HG02763 (cell line): ENCODE measurements at regions not wholly inside any gene's neighbourhood (a gene's known extent, or its start where the extent isn't known, plus 50 kb on each side); places are given as distances from the start of the nearest gene placed in this dataset.
"Not testable (repeated sequence)": the region's sequence is repeated elsewhere in the genome, so short reads cannot be mapped to it uniquely, and the experiment has no call there.

Source experiments
- ATAC-seq: cut with Tn5 transposase; IDR thresholded peaks from one replicate; pipeline ENCODE4 v1.9.1; 2021; ENCODE audit warnings: mild to moderate bottlenecking, moderate library complexity; ENCODE audit not compliant: unreplicated experiment

GRCh38 chr10:94124147-94124546 is 130.4 kb downstream of the PLCE1 start:
- not testable (repeated sequence) for ATAC-seq

DNA sequence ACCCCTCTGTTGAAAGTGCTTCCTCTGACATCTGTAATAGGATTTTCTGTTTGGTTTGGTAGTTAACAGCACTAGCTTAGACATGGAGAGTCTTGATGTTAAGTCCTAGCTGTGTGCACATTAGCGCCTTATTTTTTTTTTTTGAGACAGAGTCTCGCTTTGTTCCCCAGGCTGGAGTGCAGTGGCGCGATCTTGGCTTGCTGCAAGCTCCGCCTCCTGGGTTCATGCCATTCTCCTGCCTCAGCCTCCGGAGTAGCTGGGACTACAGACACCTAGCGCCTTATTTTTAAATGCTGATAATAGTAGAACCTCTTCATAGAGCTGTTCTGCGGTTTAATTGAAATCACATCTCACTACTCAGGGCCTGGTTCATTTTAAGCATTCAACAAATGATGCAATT is 131.5 kb downstream of the PLCE1 start:
- ATAC-seq: not testable (repeated sequence)

GRCh38 chr10:94125856-94126255 is 132.1 kb downstream of the PLCE1 start:
- ATAC-seq: no peak

GRCh38 chr10:94129393-94130130 is 135.8 kb downstream of the PLCE1 start:
- no peak for ATAC-seq

GRCh38 chr10:94131885-94132284 is 138.2 kb downstream of the PLCE1 start:
- ATAC-seq: no peak

DNA sequence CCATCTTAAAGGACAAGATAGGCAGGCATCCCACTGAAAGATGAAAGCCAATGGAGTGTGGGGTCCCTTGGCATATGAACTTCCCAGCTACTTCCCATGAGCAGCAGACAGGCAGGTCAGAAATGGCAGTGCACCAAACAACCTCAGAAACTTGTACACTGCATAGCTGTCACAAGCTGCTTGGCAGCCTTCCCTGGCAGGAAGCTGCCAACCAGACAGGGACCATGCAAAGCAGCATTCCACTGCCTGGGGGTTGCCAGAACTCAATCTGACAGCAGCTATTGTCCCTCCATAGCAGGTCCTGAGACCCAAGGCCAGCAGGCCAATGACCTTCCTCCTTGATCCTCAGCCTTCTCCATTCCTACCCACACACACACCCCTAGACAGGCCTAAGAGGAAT is 139.5 kb downstream of the PLCE1 start:
- no peak for ATAC-seq

DNA sequence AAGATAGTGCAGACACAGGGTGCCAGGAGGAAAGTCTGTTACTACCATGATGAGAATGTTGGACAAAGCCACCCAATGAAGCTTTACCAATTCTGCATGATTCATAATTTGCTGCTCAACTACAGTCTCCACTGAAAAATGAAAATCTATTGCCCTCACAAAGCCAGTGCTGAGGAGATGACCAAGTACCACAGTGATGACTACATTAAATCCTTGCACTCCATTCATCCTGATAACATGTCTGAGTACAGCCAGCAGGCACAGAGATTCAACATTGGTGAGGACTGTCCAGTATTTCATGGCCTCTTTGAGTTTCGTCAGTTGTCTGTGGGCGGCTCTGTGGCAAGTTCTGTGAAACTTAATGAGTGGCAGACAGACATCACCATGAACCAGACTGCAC is 144.0 kb downstream of the PLCE1 start:
- no peak for ATAC-seq

DNA sequence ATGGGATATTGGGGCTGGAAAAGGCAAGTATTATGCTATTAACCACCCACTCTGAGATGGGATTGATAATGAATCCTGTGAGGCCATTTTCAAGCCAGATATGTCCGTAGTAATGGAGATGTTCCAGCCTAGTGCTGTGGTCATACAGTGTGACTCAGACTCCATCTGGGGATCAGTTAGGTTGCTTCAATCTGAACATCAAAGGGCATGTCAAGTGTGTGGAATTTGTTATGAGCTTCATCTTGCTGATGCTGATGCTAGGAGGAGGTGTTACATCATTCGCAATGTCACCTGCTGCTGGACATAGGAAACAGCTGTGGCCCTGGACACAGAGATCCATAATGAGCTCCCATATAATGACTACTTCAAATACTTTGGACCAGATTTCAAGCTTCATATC is 144.7 kb downstream of the PLCE1 start:
- no peak for ATAC-seq

GRCh38 chr10:94143261-94143660 is 149.5 kb downstream of the PLCE1 start:
- ATAC-seq: no peak

GRCh38 chr10:94146313-94146712 is 152.6 kb downstream of the PLCE1 start:
- ATAC-seq: no peak

GRCh38 chr10:94146746-94147145 is 153.0 kb downstream of the PLCE1 start:
- no peak for ATAC-seq

DNA sequence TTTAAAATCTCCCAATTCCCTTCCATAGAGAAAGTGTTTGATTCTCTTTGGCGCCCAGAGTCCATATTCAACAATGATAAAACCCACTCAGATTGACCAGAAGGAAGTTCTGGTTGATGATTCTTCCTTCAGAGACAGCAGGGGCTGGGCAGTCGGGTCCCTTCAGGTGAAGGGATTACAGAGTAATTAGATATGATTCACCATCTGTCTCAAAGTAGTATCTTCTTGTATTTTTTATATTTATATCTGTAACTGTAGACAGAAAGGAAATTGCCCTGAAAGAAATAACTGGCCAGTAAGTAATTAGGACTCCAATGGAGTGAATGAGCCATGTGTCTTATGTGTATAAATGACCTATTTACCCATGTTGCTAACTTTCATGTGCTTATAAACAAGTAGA is 156.0 kb downstream of the PLCE1 start:
- no peak for ATAC-seq

- ATAC-seq: no peak
Measured at GRCh38 chr10:94150541-94151184, 156.9 kb downstream of the PLCE1 start.

GRCh38 chr10:94155722-94156271 is 162.1 kb downstream of the PLCE1 start:
- ATAC-seq: no peak

DNA sequence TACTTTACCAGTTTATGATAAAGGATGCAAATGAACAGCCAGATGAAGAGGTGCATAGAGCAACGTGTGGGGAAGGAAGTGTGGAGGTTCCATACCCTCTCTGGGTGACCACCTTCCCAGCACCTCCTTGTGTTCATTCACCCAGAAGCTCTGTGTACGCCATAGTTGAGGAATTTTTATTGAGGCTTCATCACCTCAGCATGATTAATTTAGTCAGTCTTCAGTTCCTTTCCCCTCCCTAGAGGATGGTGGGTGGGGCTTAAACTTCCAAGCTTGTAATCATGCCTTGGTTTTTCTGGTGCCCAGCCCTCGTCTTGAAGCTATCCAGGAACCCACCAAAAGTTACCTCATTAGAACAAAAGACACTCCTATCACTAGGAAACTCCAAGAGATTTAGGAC is 162.7 kb downstream of the PLCE1 start:
- no peak for ATAC-seq

- ATAC-seq: not testable (repeated sequence)
Measured at GRCh38 chr10:94165158-94165611, 171.5 kb downstream of the PLCE1 start.

DNA sequence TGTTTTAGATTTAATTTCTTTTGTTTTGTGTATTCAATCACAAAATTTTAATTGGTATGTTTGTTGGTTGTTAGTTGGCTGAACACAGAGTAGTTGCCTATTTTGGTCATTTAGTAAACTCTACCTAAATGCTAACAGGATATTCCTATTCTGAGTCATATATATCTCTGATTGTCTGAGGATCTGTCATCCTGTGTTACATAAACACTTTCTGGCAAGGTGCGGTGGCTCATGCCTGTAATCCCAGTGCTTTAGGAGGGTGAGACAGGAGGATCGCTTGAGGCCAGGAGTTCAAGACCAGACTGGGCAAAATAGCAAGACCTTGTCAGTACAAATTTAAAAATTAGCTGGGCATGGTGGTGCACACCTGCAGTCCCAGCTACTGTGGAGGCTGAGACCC is 178.6 kb downstream of the PLCE1 start:
- ATAC-seq: no peak

DNA sequence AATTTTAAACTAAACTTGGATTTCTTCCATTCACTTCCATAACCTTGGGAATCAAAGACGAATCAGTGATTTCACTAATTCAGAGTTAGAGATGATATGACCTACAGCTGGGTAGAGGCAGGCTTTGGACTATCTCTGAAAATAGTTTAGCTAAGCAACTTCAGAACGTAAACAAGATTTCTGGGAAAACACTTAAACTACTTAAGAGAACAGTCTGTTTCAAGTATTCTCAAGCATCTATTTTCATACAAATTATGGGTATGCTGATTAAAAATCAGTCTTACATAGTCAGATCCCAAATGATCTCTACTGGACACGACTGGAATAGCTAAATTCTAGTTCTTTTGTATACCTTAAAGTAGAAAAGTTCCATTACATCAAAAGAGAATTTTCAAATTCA is 179.9 kb downstream of the PLCE1 start:
- ATAC-seq: no peak

GRCh38 chr10:94174838-94175237 is 181.1 kb downstream of the PLCE1 start:
- no peak for ATAC-seq

DNA sequence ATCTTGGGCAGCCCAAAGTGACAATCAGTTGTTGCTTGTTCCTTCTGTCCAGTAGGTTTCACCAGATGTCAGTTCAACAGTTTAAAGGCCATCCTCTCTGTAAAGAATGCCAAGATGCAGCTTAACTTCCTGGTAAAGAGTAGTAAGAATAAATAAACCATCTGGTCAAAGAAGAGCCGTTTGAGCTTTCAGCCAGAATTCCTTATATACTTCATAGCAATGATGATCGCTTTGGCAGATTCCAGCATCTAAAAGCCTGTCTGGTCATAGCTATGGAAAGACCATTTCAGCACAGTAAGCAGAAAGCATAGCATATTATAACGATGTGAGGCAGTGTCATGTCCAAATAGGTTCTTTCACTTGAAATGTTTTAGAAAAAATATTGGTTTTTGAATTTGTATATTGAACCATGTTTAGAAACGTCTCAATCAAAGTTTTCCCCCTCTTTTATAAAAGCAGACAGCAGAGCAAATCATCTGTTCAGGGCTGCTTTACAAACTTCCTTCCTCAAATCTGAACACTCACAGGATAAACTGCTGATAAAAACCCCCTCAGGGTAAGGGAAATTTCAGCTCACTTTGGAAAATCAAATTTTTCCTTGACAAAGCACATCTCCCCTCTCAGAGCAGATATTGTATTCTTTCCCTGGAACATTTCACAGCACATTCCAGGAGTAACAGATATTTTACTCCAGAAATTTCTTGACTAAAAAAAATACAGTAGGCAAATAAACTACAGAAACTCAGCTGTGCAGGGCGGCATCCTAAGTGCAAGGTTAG is 184.1 kb downstream of the NOC3L start:
- no peak for ATAC-seq

DNA sequence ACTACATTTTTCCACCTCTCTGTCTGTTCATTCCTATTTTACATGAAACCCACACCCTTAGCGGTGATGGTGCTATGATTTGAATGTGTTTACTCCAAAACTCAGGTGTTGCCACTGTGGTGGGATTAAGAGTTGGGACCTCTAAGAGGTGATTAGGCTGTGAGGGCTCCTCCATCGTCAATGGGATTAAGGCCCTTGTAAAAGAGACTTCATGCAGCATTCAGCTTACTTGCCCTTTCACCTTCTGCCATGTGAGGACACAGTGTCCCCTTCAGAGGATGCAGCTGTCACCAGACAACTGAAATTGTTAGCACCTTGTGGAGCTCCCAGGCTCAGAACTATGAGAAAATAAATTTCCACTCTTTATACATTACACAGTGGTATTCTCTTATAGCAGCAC is 182.2 kb downstream of the NOC3L start:
- ATAC-seq: no peak
